Germinal center (tissue), 1 donor: ENCODE measurements at regions not wholly inside any gene's neighbourhood (a gene's known extent, or its start where the extent isn't known, plus 50 kb on each side); places are given as distances from the start of the nearest gene placed in this dataset.

ENCODE experiments used
- DNase-seq: peaks from one replicate; pipeline ENCODE4 v3.0.0; 2012; ENCODE audit warnings: mixed read lengths, low spot score

DNA sequence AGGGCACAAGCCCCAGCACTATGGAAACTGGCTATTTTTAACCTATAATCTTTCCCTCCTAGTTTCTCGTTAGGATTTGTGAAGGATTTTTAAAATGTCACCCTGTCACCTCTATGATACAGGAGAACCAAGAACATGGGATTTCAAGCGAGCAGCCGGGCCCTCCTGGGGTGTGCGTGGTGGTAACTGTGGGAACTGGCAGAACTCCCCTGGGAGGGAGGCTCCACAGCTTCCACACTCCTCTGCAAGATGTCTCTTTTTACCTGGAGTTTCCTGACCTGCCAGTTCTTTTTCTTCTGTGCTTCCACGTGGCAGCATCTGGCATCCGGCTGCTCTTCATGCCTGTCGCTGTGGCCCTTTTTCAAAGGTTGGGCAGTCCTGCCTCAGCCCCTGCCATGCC, 386.3 kb upstream of the MYT1L start:
- DNase-seq, result no peak

GRCh38 chr2:2716771-2717170, 385.7 kb upstream of the MYT1L start:
- no peak for DNase-seq

DNA sequence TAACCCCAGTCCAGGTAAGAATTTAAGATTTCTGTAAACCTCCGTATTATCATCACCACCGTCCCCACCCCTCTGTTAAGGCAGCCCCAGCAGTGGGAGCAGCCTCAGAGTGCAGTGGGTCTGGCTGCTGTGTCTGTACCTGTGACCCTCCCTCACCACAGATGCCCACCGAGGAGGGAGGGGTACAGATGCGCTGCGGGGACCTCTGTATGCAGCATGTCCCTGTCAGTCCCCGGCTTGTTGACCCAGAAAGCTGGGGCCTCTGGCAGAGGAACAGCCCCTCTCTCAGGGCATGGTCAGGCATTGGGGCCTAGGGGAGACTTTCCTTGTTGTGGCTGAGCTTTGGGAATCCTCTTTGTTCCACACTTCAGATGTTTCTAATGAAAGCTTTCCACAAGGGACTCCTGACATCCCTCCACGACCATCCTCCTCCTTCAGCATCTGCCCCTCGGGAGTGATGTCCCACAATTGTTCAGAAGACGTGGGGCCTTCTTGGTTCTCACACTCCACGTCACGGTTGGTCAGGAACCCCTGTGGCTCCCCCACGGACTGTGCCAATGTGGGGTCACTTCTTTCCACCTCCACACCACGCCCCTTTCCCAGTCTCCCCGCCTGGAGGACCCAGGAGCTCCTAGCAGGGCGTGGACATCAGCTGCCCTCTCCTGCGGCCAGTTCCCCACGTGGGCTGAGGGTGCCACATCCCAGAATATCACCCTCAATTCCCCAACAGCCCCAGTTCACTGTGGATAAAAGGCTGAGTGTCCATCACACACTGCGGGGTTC, 384.2 kb upstream of the MYT1L start:
- DNase-seq, result no peak

DNA sequence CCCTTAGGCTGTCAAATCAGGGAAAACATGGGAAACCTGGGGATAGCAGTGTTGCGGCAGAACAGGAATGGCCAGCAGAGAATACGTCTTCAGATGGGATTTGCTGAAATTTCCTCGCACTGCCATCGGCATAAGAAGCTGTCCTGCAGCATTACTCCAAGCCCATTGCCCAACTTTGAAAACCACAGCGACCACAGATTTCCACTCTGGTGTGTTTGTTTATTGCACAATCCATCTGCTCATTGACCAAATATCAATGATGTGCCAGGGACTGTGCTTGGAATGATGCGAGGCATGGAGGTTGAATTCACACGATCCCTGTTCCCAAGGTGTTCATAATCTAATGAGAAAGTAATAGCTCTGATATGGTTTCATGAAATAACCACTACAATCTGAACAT, 383.3 kb upstream of the MYT1L start:
- DNase-seq, result no peak

DNA sequence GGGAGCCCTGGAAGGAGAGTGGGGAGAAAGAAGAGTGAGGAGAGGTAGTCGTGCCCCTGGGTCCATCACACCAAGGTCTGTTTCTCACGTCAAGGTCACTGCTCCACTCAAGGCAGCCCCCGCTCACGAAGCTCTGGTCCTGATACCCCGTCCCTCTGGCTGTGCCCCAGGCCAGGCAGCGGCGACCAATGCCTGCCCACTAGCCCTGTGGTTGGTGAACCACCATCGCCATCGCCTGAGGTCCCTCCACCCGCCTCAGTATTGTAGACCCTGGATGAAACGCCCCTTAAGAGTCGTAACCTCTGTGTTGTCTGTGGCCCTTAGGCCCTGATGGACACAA, 378.3 kb upstream of the MYT1L start:
- DNase-seq, result no peak

GRCh38 chr2:2708575-2709430, 377.7 kb upstream of the MYT1L start:
- no peak for DNase-seq

DNA sequence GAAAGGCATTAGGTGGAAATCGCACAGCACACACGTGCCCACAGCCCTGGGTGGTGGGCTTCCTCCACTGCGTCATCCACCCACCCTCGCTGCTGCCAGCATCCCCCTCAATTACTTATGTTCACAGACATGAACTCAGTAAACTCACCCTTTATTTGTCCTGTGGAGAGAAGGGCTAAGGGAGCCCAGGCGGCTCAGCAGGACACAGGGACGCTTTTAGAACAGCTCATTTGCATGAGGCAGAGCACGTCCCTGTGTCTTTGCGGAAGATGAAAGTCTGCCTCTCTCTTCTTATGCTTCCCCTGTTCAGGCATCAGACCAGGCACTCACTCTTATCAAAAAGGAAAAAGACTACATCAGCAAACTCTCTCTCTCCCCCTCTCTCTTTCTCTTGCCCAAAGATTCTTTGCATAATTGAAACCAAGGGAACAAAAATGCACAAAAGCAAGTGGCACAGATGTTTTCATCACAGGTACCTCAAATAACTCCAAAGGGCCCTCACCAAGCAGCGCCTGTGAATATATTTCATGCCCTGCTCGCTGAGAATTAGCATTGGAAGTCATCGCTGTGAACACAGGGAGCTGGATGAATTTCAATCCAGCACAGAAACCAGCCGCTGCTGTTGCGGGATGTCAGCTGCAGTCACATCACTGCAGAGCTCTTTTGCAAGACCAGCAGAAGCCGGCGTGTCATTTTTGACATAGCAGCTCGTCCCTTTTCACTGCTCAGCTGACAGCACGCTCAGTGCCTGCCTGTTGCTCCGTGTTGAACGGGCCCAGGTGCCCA, 376.3 kb upstream of the MYT1L start:
- DNase-seq, result no peak

DNA sequence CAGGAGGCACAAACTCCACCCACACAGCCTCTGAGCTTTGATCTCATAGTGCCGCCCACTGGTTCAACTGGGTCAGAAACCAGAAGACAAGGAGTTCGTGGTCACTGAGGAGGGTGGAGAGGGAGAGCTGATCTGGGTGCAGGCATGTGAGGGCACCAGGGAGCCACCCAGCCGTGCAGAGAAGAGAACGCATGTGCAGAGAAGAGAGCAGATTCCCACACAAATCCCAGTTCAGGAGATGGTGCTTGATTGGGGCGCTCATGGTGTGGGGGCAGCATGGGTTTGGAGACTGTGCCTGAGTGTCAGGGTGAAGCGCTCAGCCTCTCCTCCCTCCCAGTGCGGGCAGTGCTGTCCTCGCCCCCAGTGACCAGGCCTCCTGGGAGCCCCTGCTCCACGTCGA, 375.2 kb upstream of the MYT1L start:
- DNase-seq, result no peak

GRCh38 chr2:2705871-2706270, 374.8 kb upstream of the MYT1L start:
- DNase-seq, result no peak

GRCh38 chr2:2704428-2705090, 373.5 kb upstream of the MYT1L start:
- no peak for DNase-seq

DNA sequence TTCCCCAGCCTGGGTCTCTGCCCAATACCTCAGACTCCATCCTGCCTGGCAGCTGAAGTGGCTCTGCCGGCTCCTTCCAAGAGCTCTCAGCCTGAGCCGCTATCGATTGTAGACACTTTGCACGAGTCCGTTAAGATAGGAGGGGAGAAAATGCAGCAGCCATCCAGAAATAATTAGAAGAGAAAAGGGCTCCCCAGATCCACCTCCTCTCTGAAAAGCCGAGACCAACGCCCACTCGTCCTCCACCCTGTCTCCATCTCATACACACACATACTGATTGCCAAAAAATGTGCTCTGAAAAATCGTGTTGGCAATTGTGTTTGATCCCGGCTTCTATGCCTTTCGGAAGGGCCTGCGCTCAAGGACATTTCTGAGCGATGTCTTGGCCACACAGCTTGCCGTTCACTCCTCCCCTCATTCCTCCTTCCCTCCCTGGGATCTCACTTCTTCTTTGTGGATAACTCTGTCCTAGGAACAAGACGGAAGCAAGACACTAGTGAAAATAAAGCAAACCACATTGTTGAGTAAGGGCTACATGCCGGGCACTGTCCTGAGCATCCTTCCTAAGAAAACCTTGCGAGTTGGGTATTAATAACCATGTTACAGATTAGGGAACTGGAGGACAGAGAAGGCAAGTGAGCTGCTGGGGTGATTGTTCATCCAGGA, 372.8 kb upstream of the MYT1L start:
- no peak for DNase-seq

DNA sequence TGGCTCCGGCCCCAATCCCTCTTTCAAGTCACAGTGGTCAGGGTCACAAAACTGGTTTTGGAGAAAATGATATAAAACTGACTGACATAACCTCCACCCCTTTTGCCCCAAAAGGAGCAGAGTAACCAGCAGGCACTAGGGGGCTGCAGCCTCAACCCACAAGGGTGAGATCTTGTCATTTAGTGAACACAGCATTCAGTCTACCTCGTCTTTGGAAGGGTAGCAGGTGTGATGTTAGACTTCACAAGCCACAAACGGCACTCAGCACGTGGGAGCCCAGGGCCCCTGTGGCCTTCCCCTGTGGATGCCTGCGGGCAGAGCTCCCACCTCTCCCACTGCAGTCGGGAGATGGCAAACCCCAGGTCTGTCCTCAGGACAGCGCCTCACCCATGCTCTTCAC, 372.1 kb upstream of the MYT1L start:
- no peak for DNase-seq

- DNase-seq, result no peak
Observed at GRCh38 chr2:2702385-2702784, 371.3 kb upstream of the MYT1L start.

DNA sequence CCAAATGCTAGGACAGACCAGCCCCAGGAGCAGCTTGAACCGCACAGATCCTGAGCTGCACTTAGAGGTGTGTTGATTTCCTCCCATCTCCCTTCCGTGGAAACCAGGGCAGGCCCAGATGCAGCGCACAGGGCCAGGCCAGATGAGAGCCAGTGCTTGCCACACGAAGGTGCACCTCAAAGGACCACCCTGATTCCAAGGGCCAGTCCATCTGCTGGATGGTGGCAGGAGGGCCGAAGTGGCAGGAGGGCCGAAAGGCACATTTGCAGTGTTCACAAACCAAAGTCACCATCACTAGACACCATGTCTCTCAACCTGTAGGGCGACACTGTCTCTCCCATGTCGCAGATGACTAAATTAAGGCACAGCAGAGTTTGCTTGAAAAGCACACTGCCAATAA, 370.7 kb upstream of the MYT1L start:
- DNase-seq, result no peak

DNA sequence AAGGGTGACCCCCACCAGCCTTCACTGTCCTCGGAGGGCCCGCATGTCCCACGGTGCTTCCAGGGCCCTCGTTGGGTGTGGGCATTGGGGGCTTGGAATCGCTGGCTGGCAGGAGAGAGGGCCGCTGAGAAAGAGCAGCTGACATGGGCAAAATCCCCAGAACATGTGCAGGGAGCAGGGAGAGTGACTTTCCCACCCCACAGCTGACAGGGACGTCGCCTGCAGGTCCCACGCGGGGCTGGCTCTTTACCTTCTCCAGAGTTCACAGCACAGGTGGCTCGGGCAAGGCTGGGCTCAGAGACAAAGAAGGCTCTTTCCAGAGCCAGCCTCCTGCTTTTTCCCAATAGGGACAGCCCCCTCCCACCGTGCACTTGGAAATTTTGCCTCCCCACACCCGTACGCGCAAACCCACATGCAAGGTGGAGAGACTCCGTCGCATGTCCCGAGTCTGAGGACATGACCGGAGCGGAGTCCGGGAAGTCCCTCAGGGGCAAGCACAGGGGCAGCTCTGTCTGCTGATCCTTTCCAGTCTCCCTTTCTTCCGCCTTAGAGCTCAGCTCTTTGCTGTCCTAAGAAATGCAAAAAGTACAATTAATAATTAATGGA, 370.2 kb upstream of the MYT1L start:
- DNase-seq, result no peak

DNA sequence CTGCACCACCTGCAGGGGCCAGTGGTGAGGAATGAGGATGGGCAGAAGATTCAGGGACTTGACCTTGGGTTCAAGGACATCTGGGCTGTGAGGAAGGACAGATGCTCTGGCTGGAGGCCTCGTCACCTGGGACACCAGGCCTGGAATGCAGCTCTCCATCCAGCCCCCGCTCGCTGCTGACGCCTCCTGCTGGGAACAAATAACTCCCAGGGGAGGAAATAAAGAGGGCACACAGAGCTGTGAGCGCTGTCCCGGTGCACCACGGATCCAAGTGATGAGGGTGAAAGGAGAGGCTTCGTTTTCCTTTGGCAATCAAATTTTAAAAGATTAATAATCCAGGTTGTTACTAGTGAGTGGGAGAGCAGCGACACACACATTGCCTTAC, 368.0 kb upstream of the MYT1L start:
- DNase-seq, result no peak

DNA sequence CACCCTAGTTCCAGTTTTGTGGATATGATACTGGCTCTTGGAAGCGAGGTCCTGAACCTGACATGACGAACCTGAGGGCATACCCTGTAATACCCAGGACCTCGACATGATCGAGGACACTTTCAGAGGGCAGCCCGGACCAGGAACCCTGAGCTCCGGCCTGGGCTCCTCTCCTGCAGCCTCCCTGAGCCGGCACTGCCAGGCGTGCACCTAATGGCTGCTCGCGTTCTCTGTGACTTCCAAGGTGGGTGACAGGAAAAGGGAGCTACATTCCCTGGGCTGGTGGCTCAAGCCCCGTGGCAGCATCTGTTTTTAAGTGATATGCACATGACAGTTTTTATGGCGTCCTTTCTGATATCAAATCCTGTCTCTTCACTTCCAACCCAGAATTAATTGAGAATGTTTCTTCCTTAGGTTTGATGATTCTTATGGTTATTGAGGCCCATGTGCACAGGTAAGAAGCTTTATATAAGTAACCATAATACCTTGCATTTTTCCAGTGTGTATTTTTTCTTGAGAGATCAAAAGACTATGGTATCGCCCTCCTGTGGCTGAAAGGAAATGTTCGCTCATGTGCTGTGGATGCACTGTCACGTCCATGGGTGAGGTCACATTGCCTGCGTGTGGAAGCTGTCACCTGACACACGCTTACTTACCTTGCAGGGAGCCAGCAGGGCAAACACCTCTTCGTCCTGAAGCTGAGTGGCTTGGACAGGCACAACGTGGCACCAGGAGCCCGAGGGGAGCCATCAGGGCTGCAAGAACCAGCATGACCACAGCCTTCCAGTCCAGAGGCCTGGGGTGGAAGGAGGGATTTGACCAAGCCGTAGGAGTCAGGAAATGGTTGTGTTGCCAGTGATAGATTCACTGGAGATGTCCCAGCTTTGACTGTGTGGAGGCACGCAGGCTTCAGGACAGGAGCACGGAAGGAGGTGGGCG, 367.4 kb upstream of the MYT1L start:
- no peak for DNase-seq

DNA sequence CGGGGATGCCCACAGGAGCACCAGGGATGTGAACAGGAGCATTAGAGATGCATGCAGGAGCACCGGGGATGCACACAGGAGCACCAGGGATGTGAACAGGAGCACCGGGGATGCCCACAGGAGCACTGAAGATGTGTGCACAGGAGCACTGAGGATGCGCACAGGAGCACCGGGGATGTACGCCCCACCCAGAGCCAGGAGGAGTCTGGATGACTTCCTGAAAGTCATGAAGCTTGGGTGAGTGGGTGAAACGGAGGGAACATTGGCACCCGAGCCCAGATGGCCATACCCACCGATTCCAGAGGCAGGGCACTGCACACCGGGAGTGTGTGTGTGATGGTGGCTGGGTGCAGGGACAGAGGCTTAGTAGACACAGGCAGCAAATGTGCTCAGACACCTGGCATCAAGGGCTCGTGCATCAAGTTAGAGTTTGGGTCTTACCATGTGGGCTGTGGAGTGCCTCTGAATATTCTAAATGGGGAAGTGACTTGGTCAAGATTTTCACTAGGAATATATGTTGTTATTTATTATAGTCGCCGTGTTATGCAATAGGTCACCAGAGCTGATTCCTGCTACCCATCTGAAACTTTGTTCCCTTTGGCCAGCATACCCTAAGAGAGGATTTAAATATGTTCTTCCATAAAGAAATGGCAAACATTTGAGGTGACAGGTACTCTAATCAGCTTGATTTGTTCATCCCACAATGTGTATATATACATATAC, 365.8 kb upstream of the MYT1L start:
- DNase-seq, result no peak

GRCh38 chr2:2696325-2696724, 365.2 kb upstream of the MYT1L start:
- DNase-seq, result no peak

GRCh38 chr2:2694746-2695145, 363.7 kb upstream of the MYT1L start:
- no peak for DNase-seq
